PC-3 (cell line): ENCODE measurements at regions not wholly inside any gene's neighbourhood (a gene's known extent, or its start where the extent isn't known, plus 50 kb on each side); places are given as distances from the start of the nearest gene placed in this dataset.

ENCODE experiments used
- ATAC-seq: fragments of 200-7000 bp; cut with Tn5 transposase; 2 replicates; pipeline ENCODE4 v1.9.1; 2020; ENCODE audit warnings: mild to moderate bottlenecking, moderate library complexity
- BruUV-seq: library from RNA; stranded (reverse); fragments of 400-500 nt; replicated peaks from 2 replicates; lab custom pipeline; 2021; lab: Mats Ljungman, UMichigan
- CTCF ChIA-PET: fragments of 300-600 bp; sonication (Branson Sonifier 250); formaldehyde crosslinking; loops from one replicate; lab custom pipeline; 2022; ENCODE audit warnings: antibody characterized with exemption; lab: Charles Lee
- POLR2A ChIA-PET: fragments of 300-600 bp; sonication (Branson Sonifier 250); formaldehyde crosslinking; loops from one replicate; lab custom pipeline; 2022; ENCODE audit warnings: antibody characterized with exemption; ENCODE audit not compliant: unreplicated experiment; lab: Charles Lee
- DNase-seq: peaks from one replicate; pipeline ENCODE4 v3.0.0-alpha.2; 2015
- H2AFZ ChIP-seq: fragments of 300-600 bp; sonication (generic); 2 replicates; pipeline ENCODE4 v1.6.0; 2016; ENCODE audit warnings: antibody characterized with exemption, low read length
- H3F3A ChIP-seq: fragments of 300-600 bp; sonication (generic); one replicate; pipeline ENCODE4 v1.6.0; 2017; ENCODE audit warnings: antibody characterized with exemption, low read length, control low read depth, mild to moderate bottlenecking; ENCODE audit not compliant: unreplicated experiment
- H3K27ac ChIP-seq: fragments of 300-600 bp; sonication (generic); 2 replicates; pipeline ENCODE4 v1.5.1; 2016; ENCODE audit warnings: mild to moderate bottlenecking, low read length
- H3K27me3 ChIP-seq: fragments of 300-600 bp; sonication (generic); 2 replicates; pipeline ENCODE4 v1.6.1; 2016; ENCODE audit warnings: low read length, mixed read lengths
- H3K36me3 ChIP-seq: fragments of 300-600 bp; sonication (generic); 2 replicates; pipeline ENCODE4 v1.6.1; 2016; ENCODE audit warnings: low read depth, mixed run types, low read length, mixed read lengths
- H3K4me1 ChIP-seq: fragments of 300-600 bp; sonication (generic); 2 replicates; pipeline ENCODE4 v1.5.1; 2016; ENCODE audit warnings: low read length; ENCODE audit not compliant: insufficient read depth
- H3K4me2 ChIP-seq: fragments of 300-600 bp; sonication (generic); 2 replicates; pipeline ENCODE4 v1.6.0; 2016; ENCODE audit warnings: low read length
- H3K4me3 ChIP-seq: fragments of 300-600 bp; sonication (generic); 2 replicates; pipeline ENCODE4 v1.5.1; 2016; ENCODE audit warnings: mild to moderate bottlenecking, low read length, mixed read lengths
- H3K79me2 ChIP-seq: fragments of 300-600 bp; sonication (generic); 2 replicates; pipeline ENCODE4 v1.6.1; 2017; ENCODE audit warnings: low read length, mixed read lengths
- H3K9ac ChIP-seq: fragments of 300-600 bp; sonication (generic); 2 replicates; pipeline ENCODE4 v1.6.0; 2016; ENCODE audit warnings: mild to moderate bottlenecking, low read length
- H3K9me2 ChIP-seq: fragments of 300-600 bp; sonication (generic); replicated peaks from 2 replicates; pipeline ENCODE4 v1.6.1; 2016; ENCODE audit warnings: mixed run types, low read length, mixed read lengths
- H3K9me3 ChIP-seq: fragments of 300-600 bp; sonication (generic); 2 replicates; pipeline ENCODE4 v1.6.1; 2016; ENCODE audit warnings: low read length, mixed read lengths
- H4K20me1 ChIP-seq: fragments of 300-600 bp; sonication (generic); 2 replicates; pipeline ENCODE4 v1.6.1; 2016; ENCODE audit warnings: low read length, mixed read lengths
- EZH2 ChIP-seq: fragments of 300-600 bp; sonication (generic); IDR thresholded peaks from one replicate; pipeline ENCODE4 v1.6.1; 2017; ENCODE audit warnings: antibody characterized with exemption, mild to moderate bottlenecking, low read length; ENCODE audit not compliant: unreplicated experiment
- EZH2phosphoT487 ChIP-seq: fragments of 300-600 bp; sonication (generic); IDR thresholded peaks from 2 replicates; pipeline ENCODE4 v1.6.1; 2018; ENCODE audit warnings: mild to moderate bottlenecking, antibody characterized with exemption, low read length, borderline replicate concordance
- intact Hi-C: fragments of 100-400 bp; cut with micrococcal nuclease; formaldehyde crosslinking; loops from 2 replicates; pipeline ENCODE4 v1.9.0; 2023
- TF ChIP-seq, protein P1 (sequence below): fragments of 300-600 bp; sonication (generic); conservative IDR thresholded peaks from 2 replicates; pipeline ENCODE4 v1.5.1; 2017; ENCODE audit warnings: antibody characterized with exemption, low read depth, mild to moderate bottlenecking, low read length

DNA sequence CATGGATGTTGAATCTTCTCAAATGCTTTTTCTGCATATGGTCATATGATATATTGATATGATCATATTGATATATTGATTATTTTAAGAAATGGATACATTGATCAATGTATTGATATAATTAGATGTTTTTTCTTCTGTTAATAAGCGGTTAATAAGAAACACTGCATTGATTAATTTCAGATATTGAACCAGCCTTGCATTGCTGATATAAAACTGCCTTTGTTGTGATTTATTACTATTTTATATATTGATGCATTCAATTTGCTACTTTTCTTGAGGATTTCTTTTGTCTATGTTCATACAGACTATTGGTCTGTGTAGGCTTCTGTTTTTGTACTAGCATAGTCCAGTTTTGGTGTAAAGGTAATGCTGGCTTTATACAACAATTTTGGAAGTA is 79.7 kb upstream of the ELN start:
- ChIA-PET POLR2A (no interaction called here), CTCF (no interaction called here)
- no peak overlapping the region for H2AFZ ChIP-seq
- BruUV-seq = no TSS peak
- intact Hi-C loops = no loop called here
- no peaks in the 10 kb centered on the region for H4K20me1 ChIP-seq
- no peak overlapping the region for H3K9ac ChIP-seq
- H3K36me3 ChIP-seq = no peaks in the 10 kb centered on the region
- no peak overlapping the region for H3K4me3 ChIP-seq
- no peak overlapping the region for H3K4me2 ChIP-seq
- 0 out of 2 replicates have a peak, but pooled peaks cover 8% of the 10 kb centered on the region for H3K9me3 ChIP-seq
- no peaks in the 10 kb centered on the region for H3K9me2 ChIP-seq
- TF ChIP-seq, protein P1, sequence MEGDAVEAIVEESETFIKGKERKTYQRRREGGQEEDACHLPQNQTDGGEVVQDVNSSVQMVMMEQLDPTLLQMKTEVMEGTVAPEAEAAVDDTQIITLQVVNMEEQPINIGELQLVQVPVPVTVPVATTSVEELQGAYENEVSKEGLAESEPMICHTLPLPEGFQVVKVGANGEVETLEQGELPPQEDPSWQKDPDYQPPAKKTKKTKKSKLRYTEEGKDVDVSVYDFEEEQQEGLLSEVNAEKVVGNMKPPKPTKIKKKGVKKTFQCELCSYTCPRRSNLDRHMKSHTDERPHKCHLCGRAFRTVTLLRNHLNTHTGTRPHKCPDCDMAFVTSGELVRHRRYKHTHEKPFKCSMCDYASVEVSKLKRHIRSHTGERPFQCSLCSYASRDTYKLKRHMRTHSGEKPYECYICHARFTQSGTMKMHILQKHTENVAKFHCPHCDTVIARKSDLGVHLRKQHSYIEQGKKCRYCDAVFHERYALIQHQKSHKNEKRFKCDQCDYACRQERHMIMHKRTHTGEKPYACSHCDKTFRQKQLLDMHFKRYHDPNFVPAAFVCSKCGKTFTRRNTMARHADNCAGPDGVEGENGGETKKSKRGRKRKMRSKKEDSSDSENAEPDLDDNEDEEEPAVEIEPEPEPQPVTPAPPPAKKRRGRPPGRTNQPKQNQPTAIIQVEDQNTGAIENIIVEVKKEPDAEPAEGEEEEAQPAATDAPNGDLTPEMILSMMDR = no peak
- TF ChIP-seq EZH2phosphoT487 = no peak
- TF ChIP-seq EZH2 = no peak
- no peak for DNase-seq
- no peak for ATAC-seq
- no peaks in the 10 kb centered on the region for H3K4me1 ChIP-seq
- no peaks in the 10 kb centered on the region for H3K79me2 ChIP-seq
- no peak overlapping the region for H3K27ac ChIP-seq
- H3F3A ChIP-seq = no peaks in the 10 kb centered on the region
- H3K27me3 ChIP-seq = 0 out of 2 replicates have a peak, but pooled peaks cover 7% of the 10 kb centered on the region

DNA sequence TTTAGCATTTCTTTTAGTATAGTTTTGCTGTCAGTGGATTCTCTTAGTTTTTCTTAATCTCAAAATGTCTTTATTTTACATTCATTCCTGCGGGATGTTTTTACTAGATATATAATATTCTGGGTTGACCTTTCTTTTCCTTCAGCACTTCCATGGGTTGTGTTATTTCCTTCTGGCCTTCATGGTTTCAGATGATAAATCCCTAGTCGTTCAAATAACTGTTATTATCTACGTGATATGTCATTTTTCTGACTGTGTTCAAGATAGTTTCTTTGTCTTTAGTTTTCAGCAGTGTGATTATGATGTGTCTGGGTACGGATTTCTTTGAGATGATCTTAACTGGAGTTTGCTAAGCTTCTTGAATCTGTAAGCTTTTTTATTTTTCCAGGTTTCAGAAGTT is 75.7 kb upstream of the ELN start:
- POLR2A ChIA-PET = no interaction called here
- no peak for DNase-seq
- Histone ChIP-seq H3K36me3 (no peaks in the 10 kb centered on the region), H2AFZ (no peak overlapping the region), H3K27me3 (peaks cover 22% of the 10 kb centered on the region), H3K4me2 (no peak overlapping the region), H4K20me1 (no peaks in the 10 kb centered on the region), H3K27ac (no peak overlapping the region), H3K9ac (no peak overlapping the region), H3K9me2 (no peaks in the 10 kb centered on the region), H3K9me3 (0 out of 2 replicates have a peak, but pooled peaks cover 8% of the 10 kb centered on the region), H3F3A (no peaks in the 10 kb centered on the region), H3K4me1 (no peaks in the 10 kb centered on the region), H3K4me3 (no peak overlapping the region), H3K79me2 (no peaks in the 10 kb centered on the region)
- CTCF ChIA-PET = no interaction called here
- no peak for ATAC-seq
- BruUV-seq = no TSS peak
- TF ChIP-seq EZH2phosphoT487 (no peak), EZH2 (no peak)
- TF ChIP-seq, protein P1 = no peak
- intact Hi-C loops = no loop called here

DNA sequence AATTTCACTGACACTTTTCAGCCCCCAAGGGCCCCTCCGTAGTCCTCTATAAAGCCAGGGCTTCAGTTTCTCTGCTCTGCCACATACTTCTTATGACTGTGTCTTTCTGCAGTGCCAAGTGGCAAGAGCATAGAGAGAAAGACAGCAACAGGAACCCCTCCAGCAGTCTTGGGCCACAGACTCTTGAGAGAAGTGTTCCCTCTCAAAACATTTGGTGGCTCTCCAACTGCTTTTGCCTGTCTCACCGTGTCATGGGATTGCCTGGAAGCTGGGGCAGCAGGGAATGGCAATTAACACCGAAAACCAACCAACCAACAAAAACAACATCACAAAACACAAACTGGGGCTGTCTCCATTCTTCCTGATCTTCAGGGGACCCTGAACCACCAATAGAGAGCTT is 73.8 kb upstream of the ELN start:
- Histone ChIP-seq H3K27me3 (peaks cover 18% of the 10 kb centered on the region), H3K9me3 (no peaks in the 10 kb centered on the region), H3K27ac (no peak overlapping the region), H3K4me2 (no peak overlapping the region), H3K4me1 (no peaks in the 10 kb centered on the region), H4K20me1 (no peaks in the 10 kb centered on the region), H3K36me3 (no peaks in the 10 kb centered on the region), H3F3A (no peaks in the 10 kb centered on the region), H3K4me3 (no peak overlapping the region), H3K9ac (no peak overlapping the region), H2AFZ (no peak overlapping the region), H3K79me2 (no peaks in the 10 kb centered on the region), H3K9me2 (no peaks in the 10 kb centered on the region)
- no TSS peak for BruUV-seq
- POLR2A ChIA-PET = no interaction called here
- CTCF ChIA-PET = no interaction called here
- ATAC-seq = no peak
- intact Hi-C loops = no loop called here
- TF ChIP-seq, protein P1 = no peak
- TF ChIP-seq EZH2phosphoT487 = no peak
- no peak for TF ChIP-seq EZH2
- no peak for DNase-seq
